ENCODE measurements at regions not wholly inside any gene's neighbourhood (a gene's known extent, or its start where the extent isn't known, plus 50 kb on each side); places are given as distances from the start of the nearest gene placed in this dataset.
"Not testable (repeated sequence)": the region's sequence is repeated elsewhere in the genome, so short reads cannot be mapped to it uniquely, and the experiment has no call there.

- H3K36me3 Mint-ChIP-seq (ENCODE audit: low read depth); H3K9me2 ChIP-seq (ENCODE audit: insufficient read depth); H3K27ac ChIP-seq (ENCODE audit: low read depth); H3K4me1 Mint-ChIP-seq; H3K9me3 Mint-ChIP-seq; H3F3A ChIP-seq (replicated peaks; ENCODE audit: low read depth); H3K4me3 ChIP-seq; H3K36me3 ChIP-seq (ENCODE audit: insufficient read depth); H3K4me1 ChIP-seq (ENCODE audit: insufficient read depth); H2AFZ ChIP-seq; H3K79me2 ChIP-seq (replicated peaks; ENCODE audit: insufficient read depth); ATAC-seq; DNase-seq (ENCODE audit: low spot score); H3K27ac Mint-ChIP-seq; H3K4me2 ChIP-seq; H3K4me3 Mint-ChIP-seq; H3K27me3 ChIP-seq (ENCODE audit: insufficient read depth); H4K20me1 ChIP-seq (replicated peaks; ENCODE audit: insufficient read depth); H3K27me3 Mint-ChIP-seq (ENCODE audit: insufficient read depth, low read depth, poor library complexity): not testable (repeated sequence)
These were observed 365.0 kb downstream of the SLITRK5 start for GRCh38 chr13:88036205-88036604.

- Histone ChIP-seq H2AFZ (no peak overlapping the region), H3K27ac (ENCODE audit: low read depth) (no peak overlapping the region), H3K4me3 (no peak overlapping the region), H3K79me2 (replicated peaks; ENCODE audit: insufficient read depth) (no peaks in the 10 kb centered on the region), H3K36me3 (ENCODE audit: insufficient read depth) (no peaks in the 10 kb centered on the region), H4K20me1 (replicated peaks; ENCODE audit: insufficient read depth) (no peaks in the 10 kb centered on the region), H3K27me3 (ENCODE audit: insufficient read depth) (no peaks in the 10 kb centered on the region), H3K9me2 (ENCODE audit: insufficient read depth) (no peaks in the 10 kb centered on the region; the same call in 1 of the 2 replicates), H3F3A (replicated peaks; ENCODE audit: low read depth) (no peaks in the 10 kb centered on the region), H3K4me1 (ENCODE audit: insufficient read depth) (no peaks in the 10 kb centered on the region), H3K4me2 (no peak overlapping the region)
- Mint-ChIP-seq H3K4me1 (peaks cover 5% of the 10 kb centered on the region; the same call in 1 of the 3 replicates), H3K9me3 (no peaks in the 10 kb centered on the region), H3K36me3 (ENCODE audit: low read depth) (peaks cover 3% of the 10 kb centered on the region; the same call in 1 of the 3 replicates), H3K27ac (no peak overlapping the region), H3K27me3 (ENCODE audit: insufficient read depth, low read depth, poor library complexity) (no peaks in the 10 kb centered on the region), H3K4me3 (no peak overlapping the region)
- TF ChIP-seq ETS1 (IDR thresholded peaks at IDR 0.05) (no peak), NANOG (IDR thresholded peaks at IDR 0.05; ENCODE audit: borderline replicate concordance) (no peak), ZNF331 (CRISPR knock-in tag; IDR thresholded peaks at IDR 0.05; ENCODE audit: low read depth) (no peak)
- ATAC-seq (no peak), DNase-seq (ENCODE audit: low spot score) (no peak)
These were observed 371.3 kb downstream of the SLITRK5 start for GRCh38 chr13:88042489-88042888.

GRCh38 chr13:88051746-88052482 is 380.7 kb downstream of the SLITRK5 start:
- H3K9me3 Mint-ChIP-seq: peaks cover 31% of the 10 kb centered on the region
- H3K4me1 Mint-ChIP-seq: no peaks in the 10 kb centered on the region
- no peak overlapping the region for H3K27ac Mint-ChIP-seq
- Histone ChIP-seq H3K27me3 (ENCODE audit: insufficient read depth) (no peaks in the 10 kb centered on the region), H3K27ac (ENCODE audit: low read depth) (no peak overlapping the region), H3K4me1 (ENCODE audit: insufficient read depth) (no peaks in the 10 kb centered on the region), H4K20me1 (replicated peaks; ENCODE audit: insufficient read depth) (no peaks in the 10 kb centered on the region), H3K36me3 (ENCODE audit: insufficient read depth) (0 out of 2 replicates have a peak, but pooled peaks cover 13% of the 10 kb centered on the region), H3F3A (replicated peaks; ENCODE audit: low read depth) (no peaks in the 10 kb centered on the region), H2AFZ (no peak overlapping the region), H3K4me2 (no peak overlapping the region), H3K4me3 (no peak overlapping the region), H3K9me2 (ENCODE audit: insufficient read depth) (peaks cover 7% of the 10 kb centered on the region; the same call in 1 of the 2 replicates), H3K79me2 (replicated peaks; ENCODE audit: insufficient read depth) (no peaks in the 10 kb centered on the region)
- H3K27me3 Mint-ChIP-seq (ENCODE audit: insufficient read depth, low read depth, poor library complexity): peaks cover 2% of the 10 kb centered on the region
- H3K4me3 Mint-ChIP-seq: no peak overlapping the region
- H3K36me3 Mint-ChIP-seq (ENCODE audit: low read depth): peaks cover 25% of the 10 kb centered on the region; the same call in 2 of the 3 replicates
- ATAC-seq (no peak), DNase-seq (ENCODE audit: low spot score) (peak; percentile 2)
- TF ChIP-seq POLR2AphosphoS5 (IDR thresholded peaks at IDR 0.05; ENCODE audit: low read depth) (no peak), ZNF114 (CRISPR knock-in tag; IDR thresholded peaks at IDR 0.05) (no peak), REST (IDR thresholded peaks at IDR 0.05; ENCODE audit: unreplicated experiment) (no peak), EZH2 (IDR thresholded peaks at IDR 0.05; ENCODE audit: low read depth, unreplicated experiment) (no peak), ETS1 (IDR thresholded peaks at IDR 0.05) (no peak)

Measured in GM23338 (cell line).